Stimulated activated naive B cell treated with anti-CD40 and anti-IgM and Interleukin-4, amounts not matched to agents 10 μg/mL and 1 μg/mL and 100 μg/mL, for 72 hours (primary cell): ENCODE measurements at regions not wholly inside any gene's neighbourhood (a gene's known extent, or its start where the extent isn't known, plus 50 kb on each side); places are given as distances from the start of the nearest gene placed in this dataset.
"Not testable (repeated sequence)": the region's sequence is repeated elsewhere in the genome, so short reads cannot be mapped to it uniquely, and the experiment has no call there.

Experiments
- ATAC-seq, 2 donors: fragments of 150-1000 bp; cut with Tn5 transposase; replicated peaks; 2 replicates each; pipeline ENCODE4 v1.10.0; 2021; ENCODE audit warnings: moderate library complexity in 1 of 2
- DNase-seq: peaks from one replicate; pipeline ENCODE4 v3.0.0; 2021
- H3K27ac Mint-ChIP-seq: one replicate; pipeline ENCODE4 v1.8.0; 2022; ENCODE audit warnings: mild to moderate bottlenecking, mixed read lengths
- H3K27me3 Mint-ChIP-seq, 2 donors: one replicate each; pipeline ENCODE4 v1.8.0; 2022; ENCODE audit warnings: mixed read lengths in 2 of 2
- H3K36me3 Mint-ChIP-seq, 2 donors: one replicate each; pipeline ENCODE4 v1.8.0; 2022; ENCODE audit warnings: mixed read lengths in 2 of 2, mild to moderate bottlenecking in 1 of 2
- H3K4me1 Mint-ChIP-seq, 2 donors: one replicate each; pipeline ENCODE4 v1.8.0; 2022; ENCODE audit warnings: mixed read lengths in 2 of 2, mild to moderate bottlenecking in 1 of 2
- H3K4me3 Mint-ChIP-seq, 2 donors: one replicate each; pipeline ENCODE4 v1.8.0; 2022; ENCODE audit warnings: mild to moderate bottlenecking in 2 of 2, mixed read lengths in 2 of 2, moderate library complexity in 1 of 2
- H3K9me3 Mint-ChIP-seq, 2 donors: one replicate each; pipeline ENCODE4 v1.8.0; 2022; ENCODE audit warnings: mixed read lengths in 2 of 2, mild to moderate bottlenecking in 1 of 2

GRCh38 chrX:50967736-50968135, 57.2 kb downstream of the BMP15 start:
- H3K4me3 Mint-ChIP-seq, result no peak overlapping the region
- no peaks in the 10 kb centered on the region for H3K27me3 Mint-ChIP-seq
- no peaks in the 10 kb centered on the region for H3K36me3 Mint-ChIP-seq
- H3K27ac Mint-ChIP-seq, result no peak overlapping the region
- ATAC-seq, result no peak
- DNase-seq, result no peak
- no peaks in the 10 kb centered on the region for H3K4me1 Mint-ChIP-seq
- H3K9me3 Mint-ChIP-seq, result no peaks in the 10 kb centered on the region

- ATAC-seq, H3K4me1 Mint-ChIP-seq, DNase-seq, H3K4me3 Mint-ChIP-seq, H3K27me3 Mint-ChIP-seq, H3K9me3 Mint-ChIP-seq, H3K27ac Mint-ChIP-seq, H3K36me3 Mint-ChIP-seq: not testable (repeated sequence)
These were observed 58.5 kb downstream of the BMP15 start for GRCh38 chrX:50968871-50969635.

GRCh38 chrX:50971395-50971794, 60.9 kb downstream of the BMP15 start:
- ATAC-seq, result peak; percentile 45 to 68
- DNase-seq, result no peak
- Mint-ChIP-seq H3K27ac (no peak overlapping the region), H3K9me3 (no peaks in the 10 kb centered on the region), H3K27me3 (no peaks in the 10 kb centered on the region), H3K4me3 (no peak overlapping the region), H3K36me3 (no peaks in the 10 kb centered on the region), H3K4me1 (no peaks in the 10 kb centered on the region)

GRCh38 chrX:50973199-50973598, 62.7 kb downstream of the BMP15 start:
- H3K4me3 Mint-ChIP-seq, result no peak overlapping the region
- ATAC-seq (no peak), DNase-seq (no peak)
- H3K27ac Mint-ChIP-seq, result no peak overlapping the region
- H3K4me1 Mint-ChIP-seq, result no peaks in the 10 kb centered on the region
- no peaks in the 10 kb centered on the region for H3K36me3 Mint-ChIP-seq
- peaks cover 0 to 3% of the 10 kb centered on the region in 2 donors for H3K27me3 Mint-ChIP-seq
- H3K9me3 Mint-ChIP-seq, result no peaks in the 10 kb centered on the region

GRCh38 chrX:50978920-50979682, 68.6 kb downstream of the BMP15 start:
- ATAC-seq, result no peak
- Mint-ChIP-seq H3K4me1 (no peaks in the 10 kb centered on the region), H3K4me3 (no peak overlapping the region), H3K27me3 (peaks cover 0 to 14% of the 10 kb centered on the region in 2 donors), H3K36me3 (no peaks in the 10 kb centered on the region), H3K9me3 (no peaks in the 10 kb centered on the region), H3K27ac (no peak overlapping the region)
- DNase-seq, result no peak

- ATAC-seq (no peak), DNase-seq (no peak)
- H3K27me3 Mint-ChIP-seq, result peaks cover 0 to 14% of the 10 kb centered on the region in 2 donors
- H3K36me3 Mint-ChIP-seq, result no peaks in the 10 kb centered on the region
- no peaks in the 10 kb centered on the region for H3K9me3 Mint-ChIP-seq
- H3K4me3 Mint-ChIP-seq, result no peak overlapping the region
- H3K4me1 Mint-ChIP-seq, result no peaks in the 10 kb centered on the region
- H3K27ac Mint-ChIP-seq, result no peak overlapping the region
These were observed 69.7 kb downstream of the BMP15 start for GRCh38 chrX:50980251-50980650.

GRCh38 chrX:50988649-50989048, 78.1 kb downstream of the BMP15 start:
- ATAC-seq, result peak; percentile 29 to 38
- Mint-ChIP-seq H3K4me3 (no peak overlapping the region), H3K27ac (no peak overlapping the region)

GRCh38 chrX:50996930-50997329, 86.4 kb downstream of the BMP15 start:
- no peaks in the 10 kb centered on the region for H3K9me3 Mint-ChIP-seq
- no peaks in the 10 kb centered on the region for H3K4me1 Mint-ChIP-seq
- no peak overlapping the region for H3K4me3 Mint-ChIP-seq
- no peak overlapping the region for H3K27ac Mint-ChIP-seq
- H3K36me3 Mint-ChIP-seq, result no peaks in the 10 kb centered on the region
- peaks cover 0 to 12% of the 10 kb centered on the region in 2 donors for H3K27me3 Mint-ChIP-seq
- no peak for DNase-seq
- no peak for ATAC-seq

More at GRCh38 chrX:50988649-50989048, 78.1 kb downstream of the BMP15 start:
- Mint-ChIP-seq H3K9me3 (no peaks in the 10 kb centered on the region), H3K4me1 (no peaks in the 10 kb centered on the region), H3K27me3 (peaks cover 14 to 18% of the 10 kb centered on the region in 2 donors), H3K36me3 (no peaks in the 10 kb centered on the region)
- no peak for DNase-seq

GRCh38 chrX:51000384-51000783, 89.8 kb downstream of the BMP15 start:
- H3K4me1 Mint-ChIP-seq, H3K4me3 Mint-ChIP-seq, H3K36me3 Mint-ChIP-seq, H3K27ac Mint-ChIP-seq, ATAC-seq, H3K27me3 Mint-ChIP-seq, H3K9me3 Mint-ChIP-seq, DNase-seq: not testable (repeated sequence)

- not testable (repeated sequence) for H3K4me3 Mint-ChIP-seq, ATAC-seq, H3K36me3 Mint-ChIP-seq, DNase-seq, H3K9me3 Mint-ChIP-seq, H3K27me3 Mint-ChIP-seq, H3K27ac Mint-ChIP-seq, H3K4me1 Mint-ChIP-seq
These were observed 91.4 kb downstream of the BMP15 start for GRCh38 chrX:51001733-51002632.

- Mint-ChIP-seq H3K27me3 (peaks cover 0 to 3% of the 10 kb centered on the region in 2 donors), H3K9me3 (no peaks in the 10 kb centered on the region), H3K36me3 (no peaks in the 10 kb centered on the region), H3K27ac (no peak overlapping the region), H3K4me3 (no peak overlapping the region), H3K4me1 (no peaks in the 10 kb centered on the region)
- DNase-seq, result no peak
- ATAC-seq, result no peak
These were observed 95.5 kb downstream of the BMP15 start for GRCh38 chrX:51006064-51006463.

GRCh38 chrX:51024106-51024696, 113.7 kb downstream of the BMP15 start:
- DNase-seq, result no peak
- Mint-ChIP-seq H3K4me1 (peaks cover 0 to 4% of the 10 kb centered on the region in 2 donors), H3K27ac (no peak overlapping the region), H3K4me3 (no peak overlapping the region), H3K27me3 (peaks cover 6 to 10% of the 10 kb centered on the region in 2 donors), H3K36me3 (no peaks in the 10 kb centered on the region), H3K9me3 (no peaks in the 10 kb centered on the region)
- ATAC-seq, result peak; percentile 68 to 80

GRCh38 chrX:51026862-51027261, 116.3 kb downstream of the BMP15 start:
- H3K27ac Mint-ChIP-seq, result no peak overlapping the region
- DNase-seq, result no peak
- no peaks in the 10 kb centered on the region for H3K27me3 Mint-ChIP-seq
- no peaks in the 10 kb centered on the region for H3K36me3 Mint-ChIP-seq
- no peak overlapping the region for H3K4me3 Mint-ChIP-seq
- peaks cover 0 to 4% of the 10 kb centered on the region in 2 donors for H3K4me1 Mint-ChIP-seq
- ATAC-seq, result no peak
- no peaks in the 10 kb centered on the region for H3K9me3 Mint-ChIP-seq

- Mint-ChIP-seq H3K4me1 (no peaks in the 10 kb centered on the region), H3K9me3 (no peaks in the 10 kb centered on the region), H3K4me3 (no peak overlapping the region), H3K27ac (no peak overlapping the region), H3K27me3 (peaks cover 5 to 9% of the 10 kb centered on the region in 2 donors), H3K36me3 (no peaks in the 10 kb centered on the region)
- no peak for ATAC-seq
- DNase-seq, result no peak
These were observed 125.2 kb downstream of the BMP15 start for GRCh38 chrX:51035746-51036145.
